HUDEP-2 (cell line): ENCODE measurements at regions not wholly inside any gene's neighbourhood (a gene's known extent, or its start where the extent isn't known, plus 50 kb on each side); places are given as distances from the start of the nearest gene placed in this dataset.

ENCODE experiments used
- DNase-seq, 76 experiments: peaks; one replicate each; lab custom pipeline; 2025; ENCODE audit not compliant: unreplicated experiment in 76 of 76; lab: John Stamatoyannopoulos, UW

- no peak for DNase-seq
Measured at GRCh38 chr5:68646144-68646543, 430.6 kb downstream of the PIK3R1 start.

- DNase-seq, result no peak
Measured at GRCh38 chr5:68647743-68648142, 432.2 kb downstream of the PIK3R1 start.

- DNase-seq, result no peak
Measured at GRCh38 chr5:68648944-68649857, 433.6 kb downstream of the PIK3R1 start.

- DNase-seq, result no peak
Measured at GRCh38 chr5:68652534-68652965, 437.0 kb downstream of the PIK3R1 start.

- DNase-seq, result no peak
Measured at GRCh38 chr5:68653471-68653870, 437.9 kb downstream of the PIK3R1 start.

- DNase-seq, result no peak
Measured at GRCh38 chr5:68657055-68657961, 436.5 kb upstream of the SLC30A5 start.

GRCh38 chr5:68658810-68659372, 434.9 kb upstream of the SLC30A5 start:
- DNase-seq, result no peak

- no peak for DNase-seq
Measured at GRCh38 chr5:68659881-68660280, 433.9 kb upstream of the SLC30A5 start.

GRCh38 chr5:68661237-68661636, 432.6 kb upstream of the SLC30A5 start:
- DNase-seq, result peak in 17 of 76 experiments; percentile 1 to 54 (median 10)

GRCh38 chr5:68662804-68663307, 431.0 kb upstream of the SLC30A5 start:
- no peak for DNase-seq

GRCh38 chr5:68669864-68670575, 423.8 kb upstream of the SLC30A5 start:
- no peak for DNase-seq

- no peak for DNase-seq
Measured at GRCh38 chr5:68673106-68673822, 420.6 kb upstream of the SLC30A5 start.

- DNase-seq, result no peak
Measured at GRCh38 chr5:68673823-68674180, 420.0 kb upstream of the SLC30A5 start.

- peak in 1 of 76 experiments; percentile 4 for DNase-seq
Measured at GRCh38 chr5:68679041-68679440, 414.8 kb upstream of the SLC30A5 start.

GRCh38 chr5:68680366-68680765, 413.4 kb upstream of the SLC30A5 start:
- no peak for DNase-seq

GRCh38 chr5:68681929-68682328, 411.9 kb upstream of the SLC30A5 start:
- no peak for DNase-seq

GRCh38 chr5:68682400-68683160, 411.2 kb upstream of the SLC30A5 start:
- DNase-seq, result no peak

GRCh38 chr5:68683632-68684036, 410.2 kb upstream of the SLC30A5 start:
- no peak for DNase-seq

- DNase-seq, result no peak
Measured at GRCh38 chr5:68685863-68686262, 408.0 kb upstream of the SLC30A5 start.
